ENCODE measurements at regions not wholly inside any gene's neighbourhood (a gene's known extent, or its start where the extent isn't known, plus 50 kb on each side); places are given as distances from the start of the nearest gene placed in this dataset.
A peak's percentile ranks its signal among the peaks of the same experiment; 100 is the strongest.
"Not testable (repeated sequence)": the region's sequence is repeated elsewhere in the genome, so short reads cannot be mapped to it uniquely, and the experiment has no call there.

- H3K9me3 ChIP-seq (ENCODE audit: severe bottlenecking): no peaks in the 10 kb centered on the region
- H3K27ac ChIP-seq (ENCODE audit: poor library complexity, severe bottlenecking): no peak overlapping the region
- ATAC-seq (ENCODE audit: low read depth): no peak
- H3K36me3 ChIP-seq (ENCODE audit: low read depth): no peaks in the 10 kb centered on the region
- H3K4me1 ChIP-seq (ENCODE audit: insufficient read depth, poor library complexity, severe bottlenecking): no peaks in the 10 kb centered on the region
- no peak for TF ChIP-seq CTCF (IDR thresholded peaks at IDR 0.05; ENCODE audit: poor library complexity, severe bottlenecking)
- H3K27me3 ChIP-seq (ENCODE audit: insufficient read depth, poor library complexity, severe bottlenecking): no peaks in the 10 kb centered on the region
- DNase-seq (ENCODE audit: low spot score): no peak
- H3K4me3 ChIP-seq (ENCODE audit: severe bottlenecking): no peak overlapping the region
These were observed 138.4 kb upstream of the LSM14A start for GRCh38 chr19:34033880-34034279.

- peak; percentile 50 for ATAC-seq (ENCODE audit: low read depth)
- no peak overlapping the region for H3K27ac ChIP-seq (ENCODE audit: poor library complexity, severe bottlenecking)
- H3K9me3 ChIP-seq (ENCODE audit: severe bottlenecking): no peaks in the 10 kb centered on the region
- no peaks in the 10 kb centered on the region for H3K36me3 ChIP-seq (ENCODE audit: low read depth)
- TF ChIP-seq CTCF (IDR thresholded peaks at IDR 0.05; ENCODE audit: poor library complexity, severe bottlenecking): no peak
- no peaks in the 10 kb centered on the region for H3K4me1 ChIP-seq (ENCODE audit: insufficient read depth, poor library complexity, severe bottlenecking)
- H3K27me3 ChIP-seq (ENCODE audit: insufficient read depth, poor library complexity, severe bottlenecking): no peaks in the 10 kb centered on the region
- no peak overlapping the region for H3K4me3 ChIP-seq (ENCODE audit: severe bottlenecking)
- no peak for DNase-seq (ENCODE audit: low spot score)
These were observed 137.9 kb upstream of the LSM14A start for GRCh38 chr19:34034318-34034846.

DNA sequence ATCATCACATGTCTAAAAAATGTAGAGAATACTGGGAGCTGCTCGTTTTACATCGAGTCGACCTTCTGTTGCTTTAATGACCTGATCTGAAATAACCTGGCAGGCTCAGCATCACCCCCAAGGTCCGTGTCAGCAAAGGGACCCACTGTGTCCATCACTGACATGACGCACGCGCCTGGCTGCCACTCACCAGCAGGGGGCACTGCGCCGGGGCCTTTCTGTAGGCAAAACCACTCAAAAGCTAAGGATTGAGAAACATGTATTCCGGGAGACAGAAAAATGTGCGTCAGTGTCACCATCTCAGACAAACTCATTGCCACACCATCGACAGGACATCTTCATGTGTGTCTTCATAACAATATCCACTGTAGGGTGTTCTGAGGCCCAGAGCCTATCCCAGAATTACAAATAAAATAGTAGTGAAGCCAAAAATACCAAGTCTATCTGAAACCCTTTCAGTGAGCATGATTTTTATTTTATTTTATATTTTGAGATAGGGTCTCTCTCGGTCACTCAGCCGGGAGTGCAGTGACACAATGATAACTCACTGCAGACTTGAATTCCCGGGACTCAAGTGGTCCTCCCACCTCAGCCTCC is 130.3 kb upstream of the LSM14A start:
- Histone ChIP-seq H3K27ac (ENCODE audit: poor library complexity, severe bottlenecking) (no peak overlapping the region), H3K4me3 (ENCODE audit: severe bottlenecking) (no peak overlapping the region), H3K9me3 (ENCODE audit: severe bottlenecking) (no peaks in the 10 kb centered on the region), H3K27me3 (ENCODE audit: insufficient read depth, poor library complexity, severe bottlenecking) (no peaks in the 10 kb centered on the region), H3K4me1 (ENCODE audit: insufficient read depth, poor library complexity, severe bottlenecking) (no peaks in the 10 kb centered on the region), H3K36me3 (ENCODE audit: low read depth) (no peaks in the 10 kb centered on the region)
- ATAC-seq (ENCODE audit: low read depth) (no peak), DNase-seq (ENCODE audit: low spot score) (no peak)
- peak; percentile 59 for TF ChIP-seq CTCF (IDR thresholded peaks at IDR 0.05; ENCODE audit: poor library complexity, severe bottlenecking)

- H3K9me3 ChIP-seq (ENCODE audit: severe bottlenecking): no peaks in the 10 kb centered on the region
- H3K36me3 ChIP-seq (ENCODE audit: low read depth): no peaks in the 10 kb centered on the region
- H3K4me3 ChIP-seq (ENCODE audit: severe bottlenecking): no peak overlapping the region
- no peak for TF ChIP-seq CTCF (IDR thresholded peaks at IDR 0.05; ENCODE audit: poor library complexity, severe bottlenecking)
- ATAC-seq (ENCODE audit: low read depth) (no peak), DNase-seq (ENCODE audit: low spot score) (no peak)
- no peak overlapping the region for H3K27ac ChIP-seq (ENCODE audit: poor library complexity, severe bottlenecking)
- no peaks in the 10 kb centered on the region for H3K4me1 ChIP-seq (ENCODE audit: insufficient read depth, poor library complexity, severe bottlenecking)
- peaks cover 4% of the 10 kb centered on the region for H3K27me3 ChIP-seq (ENCODE audit: insufficient read depth, poor library complexity, severe bottlenecking)
These were observed 128.3 kb upstream of the LSM14A start for GRCh38 chr19:34044021-34044420.

DNA sequence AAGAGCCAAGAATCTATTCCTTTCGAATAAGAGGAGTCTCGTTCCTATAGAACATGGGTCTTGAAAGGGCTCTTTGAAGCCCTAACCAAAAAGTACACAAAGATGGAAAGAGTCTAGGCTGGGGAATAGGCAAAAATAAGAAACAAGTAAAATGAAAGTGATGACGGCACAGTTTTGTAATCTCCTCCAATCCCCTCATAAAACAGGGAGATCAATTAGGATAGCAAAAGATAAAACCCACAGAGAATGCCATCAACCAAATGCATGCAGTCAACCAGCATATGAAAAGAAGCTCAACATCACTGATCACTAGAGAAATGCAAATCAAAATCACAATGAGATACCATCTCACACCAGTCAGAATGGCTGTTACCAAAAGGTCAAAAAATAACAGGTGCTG is 122.4 kb upstream of the LSM14A start:
- no peak for TF ChIP-seq CTCF (IDR thresholded peaks at IDR 0.05; ENCODE audit: poor library complexity, severe bottlenecking)
- Histone ChIP-seq H3K9me3 (ENCODE audit: severe bottlenecking) (no peaks in the 10 kb centered on the region), H3K27ac (ENCODE audit: poor library complexity, severe bottlenecking) (no peak overlapping the region), H3K4me3 (ENCODE audit: severe bottlenecking) (no peak overlapping the region), H3K27me3 (ENCODE audit: insufficient read depth, poor library complexity, severe bottlenecking) (peaks cover 4% of the 10 kb centered on the region), H3K4me1 (ENCODE audit: insufficient read depth, poor library complexity, severe bottlenecking) (no peaks in the 10 kb centered on the region), H3K36me3 (ENCODE audit: low read depth) (no peaks in the 10 kb centered on the region)
- DNase-seq (ENCODE audit: low spot score) (no peak), ATAC-seq (ENCODE audit: low read depth) (no peak)

DNA sequence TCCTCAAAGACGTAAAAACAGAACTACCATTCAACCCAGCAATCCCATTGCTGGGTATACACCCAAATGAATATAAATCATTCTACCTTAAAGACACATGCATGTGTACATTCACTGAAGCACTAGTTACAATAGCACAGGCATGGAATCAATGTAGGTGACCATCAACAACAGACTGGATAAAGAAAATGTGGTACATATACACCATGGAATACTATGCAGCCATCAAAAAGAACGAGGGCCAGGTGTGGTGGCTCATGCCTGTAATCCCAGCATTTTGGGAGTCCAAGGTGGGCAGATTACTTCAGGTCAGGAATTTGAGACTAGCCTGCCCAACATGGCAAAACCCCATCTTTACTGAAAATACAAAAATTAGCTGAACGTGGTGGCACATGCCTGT is 121.9 kb upstream of the LSM14A start:
- not testable (repeated sequence) for H3K4me1 ChIP-seq (ENCODE audit: insufficient read depth, poor library complexity, severe bottlenecking); DNase-seq (ENCODE audit: low spot score); H3K9me3 ChIP-seq (ENCODE audit: severe bottlenecking); H3K27me3 ChIP-seq (ENCODE audit: insufficient read depth, poor library complexity, severe bottlenecking); H3K27ac ChIP-seq (ENCODE audit: poor library complexity, severe bottlenecking); H3K4me3 ChIP-seq (ENCODE audit: severe bottlenecking); H3K36me3 ChIP-seq (ENCODE audit: low read depth); ATAC-seq (ENCODE audit: low read depth)
